SU-DHL-6 (cell line): ENCODE measurements at regions not wholly inside any gene's neighbourhood (a gene's known extent, or its start where the extent isn't known, plus 50 kb on each side); places are given as distances from the start of the nearest gene placed in this dataset.

Experiments used
- H2AFZ ChIP-seq: fragments of 200-600 bp; sonication (generic); 2 replicates; pipeline ENCODE4 v1.6.1; 2014; ENCODE audit warnings: low read depth, mild to moderate bottlenecking, moderate library complexity, mixed read lengths, antibody characterized with exemption, low read length; ENCODE audit not compliant: severe bottlenecking
- H3F3A ChIP-seq: fragments of 200-600 bp; shearing (Covaris generic); 2 replicates; pipeline ENCODE4 v1.6.0; 2016; ENCODE audit warnings: antibody characterized with exemption, mild to moderate bottlenecking; ENCODE audit not compliant: insufficient read depth
- H3K27ac ChIP-seq: fragments of 200-600 bp; sonication (generic); 2 replicates; pipeline ENCODE4 v1.5.1; 2016; ENCODE audit warnings: low read depth, mild to moderate bottlenecking, low read length, moderate library complexity, mixed read lengths
- H3K27me3 ChIP-seq: fragments of 200-600 bp; sonication (generic), shearing (Covaris generic); 2 replicates; pipeline ENCODE4 v1.6.0; 2014; ENCODE audit warnings: mild to moderate bottlenecking, low read length
- H3K36me3 ChIP-seq: fragments of 200-600 bp; sonication (generic); 2 replicates; pipeline ENCODE4 v1.6.1; 2014; ENCODE audit warnings: mild to moderate bottlenecking, low read length, mixed read lengths
- H3K4me2 ChIP-seq: fragments of 300-600, 200-600 bp; shearing (Covaris generic), sonication (generic); 2 replicates; pipeline ENCODE4 v1.6.0; 2014; ENCODE audit warnings: low read length, low read depth, mild to moderate bottlenecking; ENCODE audit not compliant: poor library complexity, severe bottlenecking
- H3K4me3 ChIP-seq: fragments of 200-600 bp; sonication (generic); 2 replicates; pipeline ENCODE4 v1.5.1; 2014; ENCODE audit warnings: antibody characterized with exemption, low read length, mild to moderate bottlenecking, mixed read lengths; ENCODE audit not compliant: insufficient read depth, poor library complexity, severe bottlenecking
- H3K79me2 ChIP-seq: fragments of 200-600 bp; sonication (generic); 2 replicates; pipeline ENCODE4 v1.6.1; 2014; ENCODE audit warnings: mild to moderate bottlenecking, low read length, moderate library complexity; ENCODE audit not compliant: insufficient read depth
- H3K9ac ChIP-seq: fragments of 200-600 bp; sonication (generic); 2 replicates; pipeline ENCODE4 v1.7.0; 2014; ENCODE audit warnings: mild to moderate bottlenecking, low read length
- H3K9me2 ChIP-seq: fragments of 200-600 bp; sonication (generic); replicated peaks from 2 replicates; pipeline ENCODE4 v1.6.1; 2014; ENCODE audit warnings: low read length; ENCODE audit not compliant: insufficient read depth
- H3K9me3 ChIP-seq: fragments of 200-600 bp; sonication (generic); 2 replicates; pipeline ENCODE4 v1.6.1; 2014; ENCODE audit warnings: low read length, mixed read lengths; ENCODE audit not compliant: insufficient read depth
- H4K20me1 ChIP-seq: fragments of 200-600 bp; sonication (generic); 2 replicates; pipeline ENCODE4 v1.6.1; 2014; ENCODE audit warnings: low read depth, mild to moderate bottlenecking, antibody characterized with exemption, low read length, moderate library complexity, mixed read lengths
- EZH2phosphoT487 ChIP-seq: fragments of 200-600 bp; sonication (generic), shearing (Covaris generic); conservative IDR thresholded peaks from 2 replicates; pipeline ENCODE4 v1.6.1; 2018; ENCODE audit warnings: mild to moderate bottlenecking, antibody characterized with exemption, low read length, moderate library complexity, mixed read lengths
- TF ChIP-seq, protein P1 (sequence below): fragments of 200-600 bp; sonication (generic); IDR thresholded peaks from one replicate; pipeline ENCODE4 v1.5.1; 2017; ENCODE audit warnings: antibody characterized with exemption, mild to moderate bottlenecking, low read length, moderate library complexity; ENCODE audit not compliant: insufficient read depth, poor library complexity, severe bottlenecking

DNA sequence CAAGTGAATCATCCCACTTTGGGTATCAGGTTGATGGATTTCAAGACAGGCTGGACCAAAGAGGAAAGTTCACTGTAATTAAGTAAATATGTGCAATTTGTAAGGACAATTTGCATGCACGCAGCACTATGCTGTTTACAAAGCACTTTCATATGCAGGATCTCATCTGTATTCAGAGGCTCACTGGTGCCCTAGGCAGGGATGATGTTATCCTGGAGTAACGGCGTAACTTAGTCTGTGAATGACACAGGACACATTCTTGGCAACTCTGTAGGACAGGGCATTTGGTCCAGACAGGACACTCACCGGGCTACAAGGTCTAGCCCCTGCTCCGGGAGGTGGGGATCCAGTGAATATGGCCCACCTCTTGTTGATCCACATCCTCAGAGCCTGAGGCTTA is 365.4 kb upstream of the DUSP10 start:
- H4K20me1 ChIP-seq, result no peaks in the 10 kb centered on the region

DNA sequence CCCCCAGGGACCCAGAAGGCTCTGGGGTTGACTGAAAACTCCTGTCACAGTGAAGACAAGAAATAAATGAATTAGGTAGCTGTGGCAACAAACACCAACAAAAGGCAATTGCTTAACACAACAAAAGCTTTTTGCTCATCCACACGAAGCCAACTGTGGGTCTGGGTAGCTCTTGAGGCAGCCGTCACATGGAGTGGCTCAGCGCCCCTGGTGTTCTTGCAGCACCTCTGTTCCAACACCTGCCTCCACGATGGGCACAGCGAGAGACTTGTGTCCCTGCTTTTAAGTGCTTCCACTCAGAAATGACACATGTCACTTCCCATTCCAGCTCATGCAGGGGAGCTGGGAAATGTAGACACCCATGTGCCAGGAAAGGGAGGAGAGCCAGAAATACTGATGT is 364.5 kb upstream of the DUSP10 start:
- no peak for TF ChIP-seq EZH2phosphoT487
- TF ChIP-seq, protein P1, sequence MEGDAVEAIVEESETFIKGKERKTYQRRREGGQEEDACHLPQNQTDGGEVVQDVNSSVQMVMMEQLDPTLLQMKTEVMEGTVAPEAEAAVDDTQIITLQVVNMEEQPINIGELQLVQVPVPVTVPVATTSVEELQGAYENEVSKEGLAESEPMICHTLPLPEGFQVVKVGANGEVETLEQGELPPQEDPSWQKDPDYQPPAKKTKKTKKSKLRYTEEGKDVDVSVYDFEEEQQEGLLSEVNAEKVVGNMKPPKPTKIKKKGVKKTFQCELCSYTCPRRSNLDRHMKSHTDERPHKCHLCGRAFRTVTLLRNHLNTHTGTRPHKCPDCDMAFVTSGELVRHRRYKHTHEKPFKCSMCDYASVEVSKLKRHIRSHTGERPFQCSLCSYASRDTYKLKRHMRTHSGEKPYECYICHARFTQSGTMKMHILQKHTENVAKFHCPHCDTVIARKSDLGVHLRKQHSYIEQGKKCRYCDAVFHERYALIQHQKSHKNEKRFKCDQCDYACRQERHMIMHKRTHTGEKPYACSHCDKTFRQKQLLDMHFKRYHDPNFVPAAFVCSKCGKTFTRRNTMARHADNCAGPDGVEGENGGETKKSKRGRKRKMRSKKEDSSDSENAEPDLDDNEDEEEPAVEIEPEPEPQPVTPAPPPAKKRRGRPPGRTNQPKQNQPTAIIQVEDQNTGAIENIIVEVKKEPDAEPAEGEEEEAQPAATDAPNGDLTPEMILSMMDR, result no peak
- Histone ChIP-seq H3K4me3 (no peak overlapping the region), H3K9me3 (no peaks in the 10 kb centered on the region), H4K20me1 (no peaks in the 10 kb centered on the region), H3K79me2 (no peaks in the 10 kb centered on the region), H3K9ac (no peak overlapping the region), H3K9me2 (no peaks in the 10 kb centered on the region), H3K27me3 (0 out of 2 replicates have a peak, but pooled peaks cover 2% of the 10 kb centered on the region), H2AFZ (no peak overlapping the region), H3F3A (no peaks in the 10 kb centered on the region), H3K27ac (no peak overlapping the region), H3K36me3 (no peaks in the 10 kb centered on the region), H3K4me2 (no peak overlapping the region)

More for the DNA sequence above, 365.4 kb upstream of the DUSP10 start:
- Histone ChIP-seq H3K4me2 (no peak overlapping the region), H2AFZ (no peak overlapping the region), H3F3A (no peaks in the 10 kb centered on the region), H3K9me2 (no peaks in the 10 kb centered on the region), H3K36me3 (no peaks in the 10 kb centered on the region), H3K79me2 (no peaks in the 10 kb centered on the region), H3K27ac (no peak overlapping the region), H3K4me3 (no peak overlapping the region), H3K27me3 (0 out of 2 replicates have a peak, but pooled peaks cover 3% of the 10 kb centered on the region), H3K9ac (no peak overlapping the region), H3K9me3 (no peaks in the 10 kb centered on the region)
- TF ChIP-seq EZH2phosphoT487, result no peak
- TF ChIP-seq, protein P1, result no peak

DNA sequence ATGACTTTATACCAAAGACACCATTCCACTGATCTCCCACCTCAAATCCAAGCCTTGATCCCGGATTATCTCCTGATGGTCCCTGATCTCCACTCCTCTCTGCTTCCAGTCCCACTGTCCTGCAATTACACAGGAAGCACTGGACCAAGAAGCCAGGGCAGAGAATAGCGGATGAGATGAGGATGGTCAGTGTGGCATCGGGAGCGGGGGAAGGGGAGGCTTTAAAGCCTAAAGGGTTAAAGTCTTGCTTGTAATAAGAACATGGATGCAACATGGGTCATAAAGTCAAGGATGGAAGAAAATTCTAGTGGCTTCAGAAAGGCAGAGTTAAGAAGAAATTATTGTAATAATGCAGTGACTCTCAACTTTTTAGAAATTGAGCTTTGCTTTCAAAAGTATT is 364.0 kb upstream of the DUSP10 start:
- H3F3A ChIP-seq, result no peaks in the 10 kb centered on the region
- TF ChIP-seq, protein P1, result no peak
- TF ChIP-seq EZH2phosphoT487, result no peak
- H3K79me2 ChIP-seq, result no peaks in the 10 kb centered on the region
- no peak overlapping the region for H3K4me2 ChIP-seq
- H4K20me1 ChIP-seq, result no peaks in the 10 kb centered on the region
- no peak overlapping the region for H3K4me3 ChIP-seq
- H3K9me3 ChIP-seq, result no peaks in the 10 kb centered on the region
- H3K27ac ChIP-seq, result no peak overlapping the region
- no peaks in the 10 kb centered on the region for H3K27me3 ChIP-seq
- H2AFZ ChIP-seq, result no peak overlapping the region
- H3K36me3 ChIP-seq, result no peaks in the 10 kb centered on the region
- H3K9ac ChIP-seq, result no peak overlapping the region
- H3K9me2 ChIP-seq, result no peaks in the 10 kb centered on the region

DNA sequence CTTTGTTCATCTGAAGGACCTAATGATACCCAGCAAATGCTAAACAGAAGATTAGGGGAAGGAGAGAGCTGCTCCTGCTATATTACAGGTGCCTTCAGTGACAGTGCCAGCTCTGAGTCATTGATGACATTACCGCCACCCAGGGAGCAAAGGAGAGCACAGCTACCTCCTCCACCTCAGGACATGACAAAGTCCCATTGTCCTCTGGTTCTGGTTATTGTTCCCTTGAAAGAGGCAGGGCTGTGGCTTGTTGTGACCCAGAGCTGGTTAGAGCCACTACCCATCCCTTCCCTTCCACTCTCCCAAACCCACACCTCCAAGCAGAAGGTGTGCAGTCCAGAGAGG is 363.5 kb upstream of the DUSP10 start:
- Histone ChIP-seq H3F3A (no peaks in the 10 kb centered on the region), H3K36me3 (no peaks in the 10 kb centered on the region), H4K20me1 (no peaks in the 10 kb centered on the region), H3K9me2 (no peaks in the 10 kb centered on the region), H3K27me3 (no peaks in the 10 kb centered on the region), H3K27ac (no peak overlapping the region), H3K9ac (no peak overlapping the region), H3K4me2 (no peak overlapping the region), H3K9me3 (no peaks in the 10 kb centered on the region), H3K4me3 (no peak overlapping the region), H2AFZ (no peak overlapping the region), H3K79me2 (no peaks in the 10 kb centered on the region)
- TF ChIP-seq EZH2phosphoT487, result no peak
- TF ChIP-seq, protein P1, result no peak
